Thoracic aorta (tissue), 2 donors: ENCODE measurements at regions not wholly inside any gene's neighbourhood (a gene's known extent, or its start where the extent isn't known, plus 50 kb on each side); places are given as distances from the start of the nearest gene placed in this dataset.
"Not testable (repeated sequence)": the region's sequence is repeated elsewhere in the genome, so short reads cannot be mapped to it uniquely, and the experiment has no call there.

Experiments used
- ATAC-seq: fragments of 150-250 bp; one replicate; pipeline ENCODE4 v1.8.0; 2017; ENCODE audit warnings: low read depth; ENCODE audit not compliant: insufficient number of reproducible peaks, low FRiP score
- DNase-seq: peaks from one replicate; pipeline ENCODE4 v3.0.0-alpha.2; 2020; ENCODE audit warnings: low spot score
- H3K27ac ChIP-seq, 2 donors: fragments of 200-600 bp; sonication (generic); 1 replicate in 1 of 2; 2 replicates in 1 of 2; pipeline ENCODE4 v1.5.1; 2016; ENCODE audit warnings: mild to moderate bottlenecking in 2 of 2, moderate library complexity in 2 of 2
- H3K27me3 ChIP-seq: fragments of 200-600 bp; sonication (generic); replicated peaks from 2 replicates; pipeline ENCODE4 v1.6.0; 2016; ENCODE audit warnings: mild to moderate bottlenecking; ENCODE audit not compliant: insufficient read depth
- H3K36me3 ChIP-seq: fragments of 200-600 bp; sonication (generic); one replicate; pipeline ENCODE4 v1.5.1; 2016
- H3K4me1 ChIP-seq, 2 donors: fragments of 200-600 bp; sonication (generic); 1 replicate in 1 of 2; 2 replicates in 1 of 2; pipeline versions ENCODE4 v1.5.1 to v1.6.0; 2016; ENCODE audit warnings: low read depth in 2 of 2, mild to moderate bottlenecking in 1 of 2; ENCODE audit not compliant: control insufficient read depth in 1 of 2
- H3K4me3 ChIP-seq: fragments of 200-600 bp; sonication (generic); 2 replicates; pipeline ENCODE4 v1.5.1; 2016; ENCODE audit warnings: mild to moderate bottlenecking
- H3K9me3 ChIP-seq: fragments of 200-600 bp; sonication (generic); 2 replicates; pipeline ENCODE4 v1.5.1; 2016
- CTCF ChIP-seq: fragments of 200-600 bp; sonication (generic); IDR thresholded peaks from one replicate; pipeline ENCODE4 v1.5.1; 2019; ENCODE audit warnings: antibody characterized with exemption

DNA sequence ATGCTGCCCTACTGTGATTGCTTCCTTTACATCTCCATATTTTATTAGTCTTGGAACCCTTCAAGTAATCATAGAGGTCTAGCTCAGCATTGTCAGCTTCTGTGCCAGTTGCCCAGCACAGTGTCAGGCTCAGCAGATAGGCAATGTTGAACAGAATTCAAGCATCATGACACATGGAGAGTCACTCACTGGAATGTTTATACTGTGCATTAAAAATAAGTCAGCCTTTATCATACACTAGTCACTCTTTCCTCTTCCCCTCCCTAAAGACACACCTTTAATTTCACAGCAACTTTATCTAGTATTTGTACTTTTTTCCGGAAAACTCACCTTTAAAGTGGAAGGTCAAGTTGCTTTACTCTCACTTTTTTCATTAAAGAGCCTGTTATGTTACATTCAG, 253.8 kb upstream of the CDH11 start:
- DNase-seq (no peak), ATAC-seq (no peak)
- TF ChIP-seq CTCF, result no peak
- H3K4me1 ChIP-seq, result no peaks in the 10 kb centered on the region
- no peaks in the 10 kb centered on the region for H3K27me3 ChIP-seq
- no peaks in the 10 kb centered on the region for H3K9me3 ChIP-seq
- no peak overlapping the region for H3K27ac ChIP-seq
- H3K4me3 ChIP-seq, result no peak overlapping the region
- no peaks in the 10 kb centered on the region for H3K36me3 ChIP-seq

DNA sequence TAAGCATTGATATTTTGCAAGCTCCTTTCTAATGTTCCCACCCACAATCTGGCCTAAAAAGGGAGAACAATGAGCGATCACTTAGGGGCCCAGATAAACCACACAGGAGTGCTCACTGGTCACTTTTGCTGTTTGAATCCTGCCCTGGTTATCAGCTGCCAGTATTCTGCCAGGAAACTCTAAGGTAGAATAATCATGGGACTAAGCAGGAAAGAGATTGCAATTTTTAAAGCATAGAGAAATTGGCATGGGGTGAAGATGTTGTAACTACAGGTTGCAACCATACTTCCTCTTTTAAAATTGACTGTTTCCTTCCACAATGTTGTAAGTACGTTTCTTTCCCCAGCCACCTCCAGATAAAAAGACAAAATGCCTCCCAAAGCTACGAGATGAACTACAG, 251.2 kb upstream of the CDH11 start:
- Histone ChIP-seq H3K36me3 (no peaks in the 10 kb centered on the region), H3K4me1 (no peaks in the 10 kb centered on the region), H3K9me3 (no peaks in the 10 kb centered on the region), H3K27me3 (no peaks in the 10 kb centered on the region), H3K4me3 (no peak overlapping the region), H3K27ac (no peak overlapping the region)
- TF ChIP-seq CTCF, result no peak
- ATAC-seq, result no peak
- DNase-seq, result no peak

DNA sequence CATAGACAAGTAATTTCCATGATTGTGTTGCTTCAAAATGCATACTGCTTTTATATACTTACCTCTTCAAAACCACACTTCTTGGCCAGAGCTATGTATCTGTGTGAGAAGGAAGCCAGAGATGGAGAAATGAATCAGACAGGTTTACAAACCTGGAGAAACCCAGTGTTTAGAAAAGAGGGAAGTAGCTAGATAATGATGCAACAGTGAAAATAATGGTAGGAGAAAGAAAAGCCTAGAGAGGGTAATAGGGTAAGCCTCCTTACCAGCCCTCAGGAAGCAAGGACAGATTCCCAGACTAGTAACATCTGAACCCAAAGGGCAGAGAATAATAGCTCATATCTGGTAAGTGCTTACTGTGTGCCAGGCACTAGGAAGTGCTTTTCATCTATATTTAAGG, 250.3 kb upstream of the CDH11 start:
- Histone ChIP-seq H3K36me3 (no peaks in the 10 kb centered on the region), H3K27me3 (no peaks in the 10 kb centered on the region), H3K4me3 (no peak overlapping the region), H3K4me1 (no peaks in the 10 kb centered on the region), H3K9me3 (no peaks in the 10 kb centered on the region), H3K27ac (no peak overlapping the region)
- DNase-seq, result no peak
- TF ChIP-seq CTCF, result no peak
- ATAC-seq, result no peak

GRCh38 chr16:65365732-65366715, 244.2 kb upstream of the CDH11 start:
- Histone ChIP-seq H3K27ac (no peak overlapping the region), H3K4me1 (no peaks in the 10 kb centered on the region), H3K36me3 (no peaks in the 10 kb centered on the region), H3K27me3 (no peaks in the 10 kb centered on the region), H3K9me3 (no peaks in the 10 kb centered on the region), H3K4me3 (no peak overlapping the region)
- no peak for TF ChIP-seq CTCF
- DNase-seq (no peak), ATAC-seq (no peak)

GRCh38 chr16:65356721-65357120, 234.9 kb upstream of the CDH11 start:
- H3K9me3 ChIP-seq, H3K4me1 ChIP-seq, H3K27ac ChIP-seq, H3K27me3 ChIP-seq, H3K36me3 ChIP-seq, ATAC-seq, DNase-seq, H3K4me3 ChIP-seq: not testable (repeated sequence)
